ENCODE measurements at regions not wholly inside any gene's neighbourhood (a gene's known extent, or its start where the extent isn't known, plus 50 kb on each side); places are given as distances from the start of the nearest gene placed in this dataset.

GRCh38 chr20:42020316-42020715 lies 402.1 kb upstream of the CHD6 start:
- intact Hi-C loops (cut with DNase I, micrococcal nuclease), result no loop called here
- ATAC-seq, result no peak

GRCh38 chr20:42018979-42019378 lies 400.8 kb upstream of the CHD6 start:
- no peak for ATAC-seq
- intact Hi-C loops (cut with DNase I, micrococcal nuclease), result no loop called here
- DNase-seq, result no peak

More at GRCh38 chr20:42020316-42020715, 402.1 kb upstream of the CHD6 start:
- no peak for DNase-seq

GRCh38 chr20:42010090-42010489 lies 391.9 kb upstream of the CHD6 start:
- ATAC-seq (no peak), DNase-seq (no peak)
- intact Hi-C loops (cut with DNase I, micrococcal nuclease), result no loop called here

- ATAC-seq (no peak), DNase-seq (no peak)
- intact Hi-C loops (cut with DNase I, micrococcal nuclease), result no loop called here
Observed at GRCh38 chr20:42007251-42007650, 389.1 kb upstream of the CHD6 start.

GRCh38 chr20:42005211-42005610 lies 387.0 kb upstream of the CHD6 start:
- DNase-seq (no peak), ATAC-seq (no peak)
- intact Hi-C loops (cut with DNase I, micrococcal nuclease), result no loop called here

- no peak for ATAC-seq
Observed at GRCh38 chr20:42003380-42003779, 385.2 kb upstream of the CHD6 start.

GRCh38 chr20:41998539-41999341 lies 380.6 kb upstream of the CHD6 start:
- intact Hi-C loops (cut with DNase I, micrococcal nuclease), result no loop called here
- DNase-seq (no peak), ATAC-seq (no peak)

More at GRCh38 chr20:42003380-42003779, 385.2 kb upstream of the CHD6 start:
- intact Hi-C loops (cut with DNase I, micrococcal nuclease), result no loop called here
- DNase-seq, result no peak

- no peak for DNase-seq
- no peak for ATAC-seq
- intact Hi-C loops (cut with DNase I, micrococcal nuclease), result no loop called here
Observed at GRCh38 chr20:41996951-41997350, 378.8 kb upstream of the CHD6 start.

GRCh38 chr20:41992481-41992880 lies 374.3 kb upstream of the CHD6 start:
- DNase-seq (no peak), ATAC-seq (no peak)
- intact Hi-C loops (cut with DNase I, micrococcal nuclease), result no loop called here

GRCh38 chr20:41991412-41991811 lies 373.2 kb upstream of the CHD6 start:
- intact Hi-C loops (cut with DNase I, micrococcal nuclease), result no loop called here
- no peak for ATAC-seq
- no peak for DNase-seq

GRCh38 chr20:41989935-41990635 lies 371.9 kb upstream of the CHD6 start:
- intact Hi-C loops (cut with DNase I, micrococcal nuclease), result no loop called here
- DNase-seq, result no peak
- no peak for ATAC-seq

GRCh38 chr20:41989039-41989679 lies 371.0 kb upstream of the CHD6 start:
- intact Hi-C loops (cut with DNase I, micrococcal nuclease), result no loop called here

GRCh38 chr20:41984031-41984430 lies 365.9 kb upstream of the CHD6 start:
- DNase-seq, result no peak
- intact Hi-C loops (cut with DNase I, micrococcal nuclease), result no loop called here
- no peak for ATAC-seq

More at GRCh38 chr20:41989039-41989679, 371.0 kb upstream of the CHD6 start:
- no peak for DNase-seq
- ATAC-seq, result no peak

- intact Hi-C loops (cut with DNase I, micrococcal nuclease), result no loop called here
- DNase-seq (no peak), ATAC-seq (no peak)
Observed at GRCh38 chr20:41983159-41983558, 365.0 kb upstream of the CHD6 start.

- intact Hi-C loops (cut with DNase I, micrococcal nuclease), result no loop called here
- ATAC-seq (no peak), DNase-seq (no peak)
Observed at GRCh38 chr20:41981746-41982145, 363.6 kb upstream of the CHD6 start.

- intact Hi-C loops (cut with DNase I, micrococcal nuclease), result no loop called here
- DNase-seq (no peak), ATAC-seq (no peak)
Observed at GRCh38 chr20:41978875-41979274, 360.7 kb upstream of the CHD6 start.

- intact Hi-C loops (cut with DNase I, micrococcal nuclease), result no loop called here
- DNase-seq (no peak), ATAC-seq (no peak)
Observed at GRCh38 chr20:41978246-41978790, 360.1 kb upstream of the CHD6 start.

- intact Hi-C loops (cut with DNase I, micrococcal nuclease), result no loop called here
- DNase-seq (no peak), ATAC-seq (no peak)
Observed at GRCh38 chr20:41969656-41970055, 351.5 kb upstream of the CHD6 start.

- DNase-seq (no peak), ATAC-seq (no peak)
- intact Hi-C loops (cut with DNase I, micrococcal nuclease), result no loop called here
Observed at GRCh38 chr20:41960166-41960565, 342.0 kb upstream of the CHD6 start.

GRCh38 chr20:41958391-41958790 lies 340.2 kb upstream of the CHD6 start:
- intact Hi-C loops (cut with DNase I, micrococcal nuclease), result no loop called here
- ATAC-seq (no peak), DNase-seq (no peak)
